ENCODE measurements at regions not wholly inside any gene's neighbourhood (a gene's known extent, or its start where the extent isn't known, plus 50 kb on each side); places are given as distances from the start of the nearest gene placed in this dataset.

- Histone ChIP-seq H3K36me3 (no peaks in the 10 kb centered on the region), H3K27me3 (no peaks in the 10 kb centered on the region), H3K9me3 (no peaks in the 10 kb centered on the region), H3K4me1 (no peaks in the 10 kb centered on the region), H3K4me3 (no peak overlapping the region), H3K27ac (no peak overlapping the region)
- in situ Hi-C loops (cut with MboI; ENCODE audit: low pct_ligation_motif_present in 1 of 4, low pct_unique_long_range_greater_than_20kb in 1 of 4, low sequenced_read_pairs in 3 of 4): no loop called here
- no peak for TF ChIP-seq CTCF (IDR thresholded peaks at IDR 0.05)
- no peak for TF ChIP-seq POLR2AphosphoS5 (IDR thresholded peaks at IDR 0.05)
- TF ChIP-seq EP300 (IDR thresholded peaks at IDR 0.05; ENCODE audit: low read depth): no peak
- TF ChIP-seq POLR2A (IDR thresholded peaks at IDR 0.05): no peak
- no peak for DNase-seq
- WGBS, 2 donors (ENCODE audit: low coverage in 1 of 2): 76% methylated on average over 2 of the region's 2 CpGs; no CpG with 5 or more reads in 1 of the 2 donors
- intact Hi-C loops (cut with DNase I; ENCODE audit: low total_unique reads): loop anchor here (2.0 kb wide), 1 partner anchor 309 kb away; no protein-coding TSS in a partner anchor
Measured at GRCh38 chr15:57767481-57767880, 61.0 kb downstream of the POLR2M start.

GRCh38 chr15:57769266-57769665 is 62.8 kb downstream of the POLR2M start:
- H3K9me3 ChIP-seq: no peaks in the 10 kb centered on the region
- 73 to 96% methylated on average over 4 to 12 of the region's 12 CpGs for WGBS, 2 donors (ENCODE audit: low coverage in 1 of 2)
- DNase-seq: no peak
- no peaks in the 10 kb centered on the region for H3K4me1 ChIP-seq
- no peak overlapping the region for H3K27ac ChIP-seq
- H3K4me3 ChIP-seq: no peak overlapping the region
- no peaks in the 10 kb centered on the region for H3K27me3 ChIP-seq
- in situ Hi-C loops (cut with MboI; ENCODE audit: low pct_ligation_motif_present in 1 of 4, low pct_unique_long_range_greater_than_20kb in 1 of 4, low sequenced_read_pairs in 3 of 4) (no loop called here), intact Hi-C loops (cut with DNase I; ENCODE audit: low total_unique reads) (no loop called here)
- H3K36me3 ChIP-seq: no peaks in the 10 kb centered on the region
- TF ChIP-seq POLR2AphosphoS5 (IDR thresholded peaks at IDR 0.05) (no peak), POLR2A (IDR thresholded peaks at IDR 0.05) (no peak), CTCF (IDR thresholded peaks at IDR 0.05) (no peak), EP300 (IDR thresholded peaks at IDR 0.05; ENCODE audit: low read depth) (no peak)

- Histone ChIP-seq H3K4me3 (no peak overlapping the region), H3K36me3 (no peaks in the 10 kb centered on the region), H3K9me3 (no peaks in the 10 kb centered on the region), H3K4me1 (no peaks in the 10 kb centered on the region), H3K27ac (no peak overlapping the region), H3K27me3 (no peaks in the 10 kb centered on the region)
- no peak for DNase-seq
- intact Hi-C loops (cut with DNase I; ENCODE audit: low total_unique reads): no loop called here
- TF ChIP-seq CTCF (IDR thresholded peaks at IDR 0.05) (no peak), EP300 (IDR thresholded peaks at IDR 0.05; ENCODE audit: low read depth) (no peak), POLR2AphosphoS5 (IDR thresholded peaks at IDR 0.05) (no peak), POLR2A (IDR thresholded peaks at IDR 0.05) (no peak)
- 60 to 76% methylated on average over 1 to 3 of the region's 3 CpGs for WGBS, 2 donors (ENCODE audit: low coverage in 1 of 2)
- in situ Hi-C loops (cut with MboI; ENCODE audit: low pct_ligation_motif_present in 1 of 4, low pct_unique_long_range_greater_than_20kb in 1 of 4, low sequenced_read_pairs in 3 of 4): no loop called here
Measured at GRCh38 chr15:57770495-57770894, 64.0 kb downstream of the POLR2M start.

- no peaks in the 10 kb centered on the region for H3K27me3 ChIP-seq
- intact Hi-C loops (cut with DNase I; ENCODE audit: low total_unique reads): no loop called here
- no peaks in the 10 kb centered on the region for H3K4me1 ChIP-seq
- in situ Hi-C loops (cut with MboI; ENCODE audit: low pct_ligation_motif_present in 1 of 4, low pct_unique_long_range_greater_than_20kb in 1 of 4, low sequenced_read_pairs in 3 of 4): no loop called here
- no peak for DNase-seq
- no peak overlapping the region for H3K4me3 ChIP-seq
- no peak overlapping the region for H3K27ac ChIP-seq
- no peaks in the 10 kb centered on the region for H3K9me3 ChIP-seq
- no peak for TF ChIP-seq CTCF (IDR thresholded peaks at IDR 0.05)
- TF ChIP-seq EP300 (IDR thresholded peaks at IDR 0.05; ENCODE audit: low read depth): no peak
- no peak for TF ChIP-seq POLR2A (IDR thresholded peaks at IDR 0.05)
- no peak for TF ChIP-seq POLR2AphosphoS5 (IDR thresholded peaks at IDR 0.05)
- H3K36me3 ChIP-seq: no peaks in the 10 kb centered on the region
- 84 to 86% methylated on average over 6 to 7 of the region's 7 CpGs for WGBS, 2 donors (ENCODE audit: low coverage in 1 of 2)
Measured at GRCh38 chr15:57772223-57772957, 65.9 kb downstream of the POLR2M start.

Measured in transverse colon (tissue), 4 donors.